GM21515 (cell line): ENCODE measurements at regions not wholly inside any gene's neighbourhood (a gene's known extent, or its start where the extent isn't known, plus 50 kb on each side); places are given as distances from the start of the nearest gene placed in this dataset.
"Not testable (repeated sequence)": the region's sequence is repeated elsewhere in the genome, so short reads cannot be mapped to it uniquely, and the experiment has no call there.

Source experiments
- ATAC-seq: cut with Tn5 transposase; IDR thresholded peaks from one replicate; pipeline ENCODE4 v1.9.1; 2021; ENCODE audit not compliant: unreplicated experiment

- no peak for ATAC-seq
Observed at GRCh38 chr17:68097161-68097805, 61.7 kb downstream of the KPNA2 start.

- not testable (repeated sequence) for ATAC-seq
Observed at GRCh38 chr17:68099341-68099753, 63.8 kb downstream of the KPNA2 start.

GRCh38 chr17:68100000-68100641, 64.6 kb downstream of the KPNA2 start:
- ATAC-seq = no peak

- ATAC-seq = peak; percentile 56
Observed at GRCh38 chr17:68101075-68101986, 65.8 kb downstream of the KPNA2 start.

- ATAC-seq = no peak
Observed at GRCh38 chr17:68101987-68102314, 66.4 kb downstream of the KPNA2 start.

GRCh38 chr17:68102318-68102758, 66.8 kb downstream of the KPNA2 start:
- ATAC-seq = no peak

GRCh38 chr17:68103148-68103547, 67.6 kb downstream of the KPNA2 start:
- ATAC-seq = no peak

- ATAC-seq = no peak
Observed at GRCh38 chr17:68106085-68106484, 70.5 kb downstream of the KPNA2 start.

- ATAC-seq = no peak
Observed at GRCh38 chr17:68107373-68107772, 71.8 kb downstream of the KPNA2 start.

GRCh38 chr17:68108313-68109000, 72.9 kb downstream of the KPNA2 start:
- no peak for ATAC-seq

GRCh38 chr17:68109404-68109803, 73.9 kb downstream of the KPNA2 start:
- ATAC-seq = not testable (repeated sequence)

GRCh38 chr17:68116211-68116610, 80.7 kb downstream of the KPNA2 start:
- not testable (repeated sequence) for ATAC-seq

GRCh38 chr17:68122587-68122986, 87.1 kb downstream of the KPNA2 start:
- ATAC-seq = no peak

- ATAC-seq = no peak
Observed at GRCh38 chr17:68125111-68125870, 89.8 kb downstream of the KPNA2 start.

- ATAC-seq = no peak
Observed at GRCh38 chr17:68127914-68128313, 92.4 kb downstream of the KPNA2 start.

GRCh38 chr17:68131456-68131855, 95.9 kb downstream of the KPNA2 start:
- ATAC-seq = no peak

GRCh38 chr17:68133346-68134045, 98.0 kb downstream of the KPNA2 start:
- ATAC-seq = no peak

- ATAC-seq = no peak
Observed at GRCh38 chr17:68134046-68134637, 98.6 kb downstream of the KPNA2 start.

GRCh38 chr17:68134731-68135130, 99.2 kb downstream of the KPNA2 start:
- ATAC-seq = no peak
